VCaP (cell line): ENCODE measurements at regions not wholly inside any gene's neighbourhood (a gene's known extent, or its start where the extent isn't known, plus 50 kb on each side); places are given as distances from the start of the nearest gene placed in this dataset.

Experiments used
- H3K27ac ChIP-seq: fragments of 450-650 bp; 2 replicates; pipeline ENCODE4 v1.5.1; 2017
- TF ChIP-seq, protein P1 (sequence below): fragments of 450-650 bp; conservative IDR thresholded peaks from 2 replicates; pipeline ENCODE4 v1.5.1; 2017; ENCODE audit warnings: mild to moderate bottlenecking, moderate library complexity

- no peak overlapping the region for H3K27ac ChIP-seq
- TF ChIP-seq, protein P1, sequence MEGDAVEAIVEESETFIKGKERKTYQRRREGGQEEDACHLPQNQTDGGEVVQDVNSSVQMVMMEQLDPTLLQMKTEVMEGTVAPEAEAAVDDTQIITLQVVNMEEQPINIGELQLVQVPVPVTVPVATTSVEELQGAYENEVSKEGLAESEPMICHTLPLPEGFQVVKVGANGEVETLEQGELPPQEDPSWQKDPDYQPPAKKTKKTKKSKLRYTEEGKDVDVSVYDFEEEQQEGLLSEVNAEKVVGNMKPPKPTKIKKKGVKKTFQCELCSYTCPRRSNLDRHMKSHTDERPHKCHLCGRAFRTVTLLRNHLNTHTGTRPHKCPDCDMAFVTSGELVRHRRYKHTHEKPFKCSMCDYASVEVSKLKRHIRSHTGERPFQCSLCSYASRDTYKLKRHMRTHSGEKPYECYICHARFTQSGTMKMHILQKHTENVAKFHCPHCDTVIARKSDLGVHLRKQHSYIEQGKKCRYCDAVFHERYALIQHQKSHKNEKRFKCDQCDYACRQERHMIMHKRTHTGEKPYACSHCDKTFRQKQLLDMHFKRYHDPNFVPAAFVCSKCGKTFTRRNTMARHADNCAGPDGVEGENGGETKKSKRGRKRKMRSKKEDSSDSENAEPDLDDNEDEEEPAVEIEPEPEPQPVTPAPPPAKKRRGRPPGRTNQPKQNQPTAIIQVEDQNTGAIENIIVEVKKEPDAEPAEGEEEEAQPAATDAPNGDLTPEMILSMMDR: no peak
Measured at GRCh38 chr6:104212977-104213668, 646.6 kb downstream of the HACE1 start.

GRCh38 chr6:104207635-104208034 lies 652.1 kb downstream of the HACE1 start:
- TF ChIP-seq, protein P1: no peak
- no peak overlapping the region for H3K27ac ChIP-seq

GRCh38 chr6:104201557-104201956 lies 658.2 kb downstream of the HACE1 start:
- TF ChIP-seq, protein P1: no peak
- no peak overlapping the region for H3K27ac ChIP-seq

DNA sequence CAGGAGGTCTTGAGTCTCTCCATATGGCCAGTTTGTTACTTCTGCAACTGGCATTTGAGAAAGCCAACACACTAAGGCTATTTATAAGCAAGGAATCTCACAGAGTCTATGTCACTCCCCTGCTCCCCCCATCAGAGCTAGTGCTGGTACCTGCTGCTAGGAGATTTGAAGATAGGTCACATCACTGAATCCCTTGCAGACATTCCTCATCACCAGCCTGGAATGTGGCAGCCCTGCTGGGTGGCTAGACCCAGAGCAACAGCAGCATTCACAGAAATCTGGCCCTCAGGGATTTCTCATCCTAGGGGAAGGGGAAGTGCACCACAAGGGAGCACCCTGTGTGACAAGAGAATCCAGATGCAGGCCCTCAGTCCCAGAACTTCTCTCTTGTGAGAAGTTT lies 672.1 kb downstream of the HACE1 start:
- H3K27ac ChIP-seq: no peak overlapping the region
- TF ChIP-seq, protein P1: no peak

- no peak overlapping the region for H3K27ac ChIP-seq
- TF ChIP-seq, protein P1: no peak
Measured at GRCh38 chr6:104186831-104187230, 672.9 kb downstream of the HACE1 start.

DNA sequence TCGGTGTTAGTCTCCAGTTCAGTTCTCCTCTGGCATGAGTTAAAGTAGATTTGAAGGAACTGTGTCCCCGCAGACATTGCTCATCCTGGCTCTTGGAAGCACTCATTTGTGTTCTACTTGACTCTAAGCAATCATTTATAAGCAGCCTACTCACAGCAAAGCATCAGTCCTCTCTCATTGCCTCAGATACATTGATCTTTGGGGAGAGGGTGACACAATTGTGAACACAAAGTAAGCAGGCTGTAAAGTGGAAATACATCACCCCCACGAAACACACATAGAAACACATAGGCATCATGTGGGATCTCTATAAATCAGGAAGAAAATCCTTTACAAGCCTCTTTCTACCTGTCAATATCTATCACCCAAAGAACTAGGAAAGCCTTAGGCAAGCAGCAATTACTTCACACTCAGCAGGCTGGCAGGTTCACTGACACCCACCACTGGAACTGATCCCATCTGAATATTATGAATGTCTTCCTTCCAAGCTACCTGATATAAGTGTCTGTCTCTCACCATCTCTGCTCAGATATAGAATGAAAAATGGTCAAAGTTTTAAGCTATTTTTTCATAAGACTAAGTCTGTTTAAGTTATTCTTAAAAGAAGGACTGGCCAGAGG lies 675.8 kb downstream of the HACE1 start:
- no peak overlapping the region for H3K27ac ChIP-seq
- TF ChIP-seq, protein P1: no peak

DNA sequence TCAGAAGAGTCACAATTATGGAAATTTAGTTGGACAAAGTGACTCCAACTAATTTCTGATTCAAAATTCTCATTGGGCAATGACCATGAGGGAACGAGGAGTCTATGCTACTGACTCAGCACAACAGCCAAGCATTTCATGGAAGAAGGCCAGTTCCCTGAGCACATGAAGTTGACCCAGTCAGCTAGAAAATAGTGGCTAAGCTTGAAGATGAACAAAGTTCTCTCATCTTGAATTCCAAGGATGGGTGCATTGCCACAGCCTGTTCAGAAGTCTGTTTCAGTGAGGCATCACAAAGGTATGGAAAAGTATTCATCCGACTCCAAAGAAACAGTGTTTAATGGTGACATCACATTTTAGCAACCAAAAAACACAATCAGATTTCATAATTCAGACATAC lies 676.9 kb downstream of the HACE1 start:
- TF ChIP-seq, protein P1: no peak
- H3K27ac ChIP-seq: no peak overlapping the region
